Stomach (tissue), 8 donors: ENCODE measurements at regions not wholly inside any gene's neighbourhood (a gene's known extent, or its start where the extent isn't known, plus 50 kb on each side); places are given as distances from the start of the nearest gene placed in this dataset.

Experiments
- DNase-seq, 2 donors: peaks; one replicate each; pipeline versions ENCODE4 v3.0.0 to v3.0.0-alpha.2; 2013 to 2019
- H3K27ac ChIP-seq, 5 donors: fragments of 200-600 bp in 4 of 5; sonication (generic) in 4 of 5; one replicate each; pipeline ENCODE4 v1.5.1; 2013 to 2019; ENCODE audit warnings: mild to moderate bottlenecking in 1 of 5, moderate library complexity in 1 of 5
- H3K27me3 ChIP-seq, 3 donors: fragments of 200-600 bp; sonication (generic); one replicate each; pipeline ENCODE4 v1.5.1; 2017 to 2019; ENCODE audit warnings: mixed run types in 1 of 3
- H3K36me3 ChIP-seq, 4 donors: fragments of 200-600 bp; sonication (generic); 1 replicate in 3 of 4; 2 replicates in 1 of 4; pipeline ENCODE4 v1.5.1; 2016 to 2019
- H3K4me1 ChIP-seq, 4 donors: fragments of 200-600 bp; sonication (generic); one replicate each; pipeline ENCODE4 v1.5.1; 2016 to 2019
- H3K4me3 ChIP-seq, 4 donors: fragments of 200-600 bp; sonication (generic) in 3 of 4; one replicate each; pipeline ENCODE4 v1.5.1; 2016 to 2019; ENCODE audit warnings: mild to moderate bottlenecking in 1 of 4
- H3K9me3 ChIP-seq, 4 donors: fragments of 200-600 bp; sonication (generic); one replicate each; pipeline ENCODE4 v1.5.1; 2016 to 2019
- EP300 ChIP-seq: sonication (generic); formaldehyde crosslinking; IDR thresholded peaks from one replicate; pipeline ENCODE4 v1.6.1; 2017; ENCODE audit warnings: antibody characterized with exemption
- POLR2A ChIP-seq, 4 donors: fragments of 450-650 bp; IDR thresholded peaks; one replicate each; pipeline ENCODE4 v1.6.1; 2016; ENCODE audit warnings: antibody characterized with exemption in 4 of 4, control low read depth in 2 of 4, mild to moderate bottlenecking in 1 of 4, moderate library complexity in 1 of 4
- POLR2AphosphoS5 ChIP-seq, 3 donors: sonication (generic); formaldehyde crosslinking; IDR thresholded peaks; one replicate each; pipeline ENCODE4 v1.6.1; 2016; ENCODE audit warnings: antibody characterized with exemption in 3 of 3
- WGBS, 5 donors: extraction: QIAGEN DNeasy Blood & Tissue Kit in 3 of 5; methylation state at CpG; one replicate each; pipeline versions ENCODE4 v1.1.5 to v1.1.7; 2013 to 2018; 5-methylcytosine and 5-hydroxymethylcytosine counted together
- intact Hi-C: fragments of 100-400 bp; cut with DNase I; formaldehyde crosslinking; loops from one replicate; pipeline ENCODE4 v1.15.1; 2023; ENCODE audit warnings: low total_unique reads
- TF ChIP-seq, protein P1 (sequence below), 7 experiments: fragments of 450-650 bp in 4 of 7; fragments of 200-600 bp in 3 of 7; sonication (generic) in 3 of 7; IDR thresholded peaks; one replicate each; pipeline ENCODE4 v1.5.1; 2016 to 2019; ENCODE audit warnings: antibody characterized with exemption in 7 of 7, control low read depth in 2 of 7, mild to moderate bottlenecking in 1 of 7
- donor health status: healthy with polysubstance abuse.
- donor health status: Bipolar disorder and iron deficiency.
- donor health status: healthy.

DNA sequence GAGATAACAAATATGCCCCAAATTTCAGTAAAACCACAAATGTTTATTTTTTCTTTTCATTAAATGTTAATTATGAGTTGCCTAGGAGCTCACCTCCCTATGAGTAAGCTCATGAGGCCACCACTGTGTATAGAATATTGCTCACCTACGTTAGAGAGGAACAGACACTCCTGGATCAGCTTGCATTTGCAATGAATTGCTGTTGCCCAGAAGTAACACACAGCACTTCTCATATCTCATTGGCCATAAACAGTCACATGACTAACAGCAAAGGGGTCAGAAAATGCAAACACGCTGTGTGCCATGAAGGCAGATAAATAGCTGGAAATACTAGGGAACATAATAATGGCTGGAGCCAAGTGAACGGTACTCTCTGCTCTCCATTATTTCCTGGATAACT, 89.0 kb upstream of the GALNT5 start:
- Histone ChIP-seq H3K27me3 (no peaks in the 10 kb centered on the region), H3K4me1 (peaks cover 0 to 9% (median 0%) of the 10 kb centered on the region in 4 donors), H3K27ac (no peak overlapping the region), H3K36me3 (no peaks in the 10 kb centered on the region), H3K4me3 (no peak overlapping the region), H3K9me3 (peaks cover 0 to 13% (median 0%) of the 10 kb centered on the region in 4 donors)
- intact Hi-C loops = no loop called here
- WGBS, 5 donors = 65 to 87% (median 78%) methylated on average over 3 of the region's 3 CpGs
- DNase-seq = no peak
- TF ChIP-seq EP300 = no peak
- no peak for TF ChIP-seq POLR2A (IDR thresholded peaks at IDR 0.05)
- no peak for TF ChIP-seq POLR2AphosphoS5 (IDR thresholded peaks at IDR 0.05)
- TF ChIP-seq, protein P1, sequence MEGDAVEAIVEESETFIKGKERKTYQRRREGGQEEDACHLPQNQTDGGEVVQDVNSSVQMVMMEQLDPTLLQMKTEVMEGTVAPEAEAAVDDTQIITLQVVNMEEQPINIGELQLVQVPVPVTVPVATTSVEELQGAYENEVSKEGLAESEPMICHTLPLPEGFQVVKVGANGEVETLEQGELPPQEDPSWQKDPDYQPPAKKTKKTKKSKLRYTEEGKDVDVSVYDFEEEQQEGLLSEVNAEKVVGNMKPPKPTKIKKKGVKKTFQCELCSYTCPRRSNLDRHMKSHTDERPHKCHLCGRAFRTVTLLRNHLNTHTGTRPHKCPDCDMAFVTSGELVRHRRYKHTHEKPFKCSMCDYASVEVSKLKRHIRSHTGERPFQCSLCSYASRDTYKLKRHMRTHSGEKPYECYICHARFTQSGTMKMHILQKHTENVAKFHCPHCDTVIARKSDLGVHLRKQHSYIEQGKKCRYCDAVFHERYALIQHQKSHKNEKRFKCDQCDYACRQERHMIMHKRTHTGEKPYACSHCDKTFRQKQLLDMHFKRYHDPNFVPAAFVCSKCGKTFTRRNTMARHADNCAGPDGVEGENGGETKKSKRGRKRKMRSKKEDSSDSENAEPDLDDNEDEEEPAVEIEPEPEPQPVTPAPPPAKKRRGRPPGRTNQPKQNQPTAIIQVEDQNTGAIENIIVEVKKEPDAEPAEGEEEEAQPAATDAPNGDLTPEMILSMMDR (IDR thresholded peaks at IDR 0.05) = no peak

DNA sequence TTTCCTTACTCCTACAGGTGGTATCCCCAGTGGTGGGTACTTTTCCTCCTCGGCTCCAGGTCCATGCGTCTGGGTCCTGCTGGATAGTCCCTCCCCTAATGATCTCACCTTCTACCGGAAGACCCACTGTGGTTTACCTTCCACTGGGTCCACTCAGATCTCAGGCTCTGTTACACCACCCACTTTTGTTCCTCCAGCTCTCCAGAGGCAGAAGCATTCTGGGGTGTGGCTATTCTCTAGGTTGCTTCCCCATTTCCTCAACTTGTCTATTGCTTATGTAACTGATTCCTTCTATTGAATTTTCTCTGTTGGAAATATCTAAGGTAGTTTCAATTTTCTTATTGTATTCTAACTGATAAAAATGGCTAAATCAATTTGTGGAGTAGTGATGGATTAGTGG, 87.6 kb upstream of the GALNT5 start:
- H3K36me3 ChIP-seq = no peaks in the 10 kb centered on the region
- intact Hi-C loops = no loop called here

DNA sequence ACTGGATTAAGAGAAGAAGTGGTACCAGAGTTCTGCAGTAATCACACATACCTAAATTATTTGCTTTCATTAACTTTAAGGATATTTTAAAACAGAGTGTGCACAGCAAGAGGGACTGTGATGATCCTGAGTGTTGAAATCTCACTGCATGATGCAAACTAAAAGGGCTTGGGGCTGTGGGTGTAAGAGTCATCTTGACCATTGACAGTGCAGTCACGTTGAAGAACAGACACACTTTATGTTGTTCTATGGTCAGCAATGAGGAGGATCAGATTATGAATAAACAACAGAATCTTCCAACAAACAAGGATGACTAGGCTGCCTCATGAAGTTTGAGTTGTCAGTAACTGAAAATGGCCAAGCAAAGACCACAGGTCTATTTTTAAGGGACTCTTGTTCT, 87.2 kb upstream of the GALNT5 start:
- WGBS, 5 donors = 50 to 78% (median 69%) methylated on average over 1 of the region's 1 CpG
- Histone ChIP-seq H3K27ac (no peak overlapping the region), H3K4me1 (peaks cover 0 to 18% (median 3%) of the 10 kb centered on the region in 4 donors)

More for the DNA sequence above, 87.6 kb upstream of the GALNT5 start:
- Histone ChIP-seq H3K9me3 (peaks cover 0 to 6% (median 0%) of the 10 kb centered on the region in 4 donors), H3K4me1 (peaks cover 0 to 18% (median 3%) of the 10 kb centered on the region in 4 donors), H3K4me3 (no peak overlapping the region), H3K27ac (no peak overlapping the region), H3K27me3 (no peaks in the 10 kb centered on the region)
- TF ChIP-seq POLR2A (IDR thresholded peaks at IDR 0.05) (no peak), EP300 (no peak), POLR2AphosphoS5 (IDR thresholded peaks at IDR 0.05) (no peak)
- 88 to 97% (median 93%) methylated on average over 3 of the region's 3 CpGs for WGBS, 5 donors
- no peak for DNase-seq

DNA sequence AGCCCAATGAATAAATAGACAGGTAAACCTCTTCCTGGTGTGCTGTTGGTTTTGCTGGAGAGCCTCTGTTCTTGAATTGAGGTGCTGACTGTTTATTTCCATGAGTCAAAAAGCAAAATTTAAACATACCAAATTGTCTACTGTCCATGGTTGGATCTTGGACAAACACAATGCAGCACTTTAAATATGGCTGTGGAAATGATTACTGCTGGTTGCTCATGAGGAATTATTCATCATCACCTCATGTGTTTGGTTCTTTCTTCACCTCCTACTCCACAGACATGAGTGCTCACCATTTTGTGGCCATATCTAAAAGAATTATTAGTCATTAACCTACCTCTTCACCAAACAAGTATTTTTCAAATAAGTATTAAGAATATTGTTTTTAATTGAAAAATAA, 85.3 kb upstream of the GALNT5 start:
- intact Hi-C loops = no loop called here
- Histone ChIP-seq H3K27me3 (no peaks in the 10 kb centered on the region), H3K27ac (no peak overlapping the region), H3K36me3 (no peaks in the 10 kb centered on the region), H3K9me3 (no peaks in the 10 kb centered on the region), H3K4me1 (peaks cover 0 to 18% (median 3%) of the 10 kb centered on the region in 4 donors), H3K4me3 (no peak overlapping the region)
- no peak for TF ChIP-seq EP300
- TF ChIP-seq, protein P1 (IDR thresholded peaks at IDR 0.05) = no peak
- TF ChIP-seq POLR2A (IDR thresholded peaks at IDR 0.05) = no peak
- no peak for TF ChIP-seq POLR2AphosphoS5 (IDR thresholded peaks at IDR 0.05)
- DNase-seq = no peak

More for the DNA sequence above, 87.2 kb upstream of the GALNT5 start:
- Histone ChIP-seq H3K4me3 (no peak overlapping the region), H3K27me3 (no peaks in the 10 kb centered on the region), H3K36me3 (no peaks in the 10 kb centered on the region), H3K9me3 (peaks cover 0 to 2% (median 0%) of the 10 kb centered on the region in 4 donors)
- no peak for TF ChIP-seq POLR2A (IDR thresholded peaks at IDR 0.05)
- TF ChIP-seq POLR2AphosphoS5 (IDR thresholded peaks at IDR 0.05) = peak in 2 of 3 donors; percentile 11 to 29
- intact Hi-C loops = no loop called here
- no peak for DNase-seq

DNA sequence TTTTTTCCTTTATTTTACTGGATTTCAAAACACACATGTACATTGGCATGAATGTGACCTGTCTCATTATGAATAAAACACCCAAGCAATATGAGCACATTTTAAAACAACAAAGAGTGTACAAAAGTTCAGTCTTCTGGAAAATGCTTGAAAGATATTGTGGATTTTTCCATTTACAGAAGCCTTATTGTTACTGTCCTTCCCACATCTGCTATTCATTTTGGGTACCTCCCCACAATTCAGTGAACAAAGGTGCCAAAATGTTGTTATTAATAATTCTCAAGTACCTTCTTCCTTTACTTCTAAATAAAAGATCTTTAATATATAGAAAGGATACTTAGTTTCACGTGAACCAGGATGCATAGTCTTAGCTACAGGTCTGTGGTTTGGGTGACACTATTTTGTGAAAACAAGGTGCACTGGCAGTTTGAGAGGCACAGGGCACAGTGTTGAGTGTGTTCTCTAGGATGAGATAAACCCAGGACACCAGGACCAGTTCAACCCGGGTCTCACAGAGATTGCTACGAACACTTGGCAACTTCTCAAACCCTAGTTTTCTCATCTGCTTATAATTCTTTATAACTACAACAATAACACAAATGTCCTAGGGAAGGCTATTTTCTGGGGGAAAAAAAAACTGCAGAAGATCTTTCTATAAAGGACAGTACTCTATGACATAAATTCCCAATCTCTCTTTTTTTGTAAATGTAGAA, 84.5 kb upstream of the GALNT5 start:
- intact Hi-C loops = no loop called here
- Histone ChIP-seq H3K27ac (peak overlapping the region in 4 of 5 donors; percentile 39 to 80 (median 70)), H3K36me3 (no peaks in the 10 kb centered on the region), H3K4me3 (no peak overlapping the region), H3K27me3 (no peaks in the 10 kb centered on the region), H3K9me3 (no peaks in the 10 kb centered on the region), H3K4me1 (peaks cover 0 to 18% (median 3%) of the 10 kb centered on the region in 4 donors)
- WGBS, 5 donors = 38 to 54% (median 49%) methylated on average over 3 of the region's 3 CpGs
- no peak for DNase-seq
- TF ChIP-seq, protein P1 (IDR thresholded peaks at IDR 0.05) = no peak
- TF ChIP-seq EP300 (no peak), POLR2AphosphoS5 (IDR thresholded peaks at IDR 0.05) (no peak), POLR2A (IDR thresholded peaks at IDR 0.05) (no peak)
